NB4 (cell line): ENCODE measurements at regions not wholly inside any gene's neighbourhood (a gene's known extent, or its start where the extent isn't known, plus 50 kb on each side); places are given as distances from the start of the nearest gene placed in this dataset.

Experiments
- CTCF ChIP-seq: IDR thresholded peaks from one replicate; pipeline ENCODE4 v1.5.1; 2012; ENCODE audit warnings: low read depth, low read length
- MAX ChIP-seq: IDR thresholded peaks from 2 replicates; pipeline ENCODE4 v1.6.1; 2011; ENCODE audit warnings: low read depth, low read length
- POLR2A ChIP-seq: IDR thresholded peaks from 2 replicates; pipeline ENCODE4 v1.6.1; 2011; ENCODE audit warnings: mild to moderate bottlenecking; ENCODE audit not compliant: insufficient read length; ENCODE audit errors: extremely low read depth

- TF ChIP-seq POLR2A (no peak), MAX (no peak), CTCF (peak; percentile 30)
Observed at GRCh38 chr20:56817780-56818675, 188.9 kb downstream of the TFAP2C start.
